Fibroblast of lung (primary cell): ENCODE measurements at regions not wholly inside any gene's neighbourhood (a gene's known extent, or its start where the extent isn't known, plus 50 kb on each side); places are given as distances from the start of the nearest gene placed in this dataset.

Experiments
- DNase-seq, 2 donors: peaks; one replicate each; pipeline versions ENCODE4 v3.0.0 to v3.0.0-alpha.2; 2010; ENCODE audit warnings: low read depth in 2 of 2
- H2AFZ ChIP-seq: 2 replicates; pipeline ENCODE4 v1.5.1; 2012; ENCODE audit warnings: low read length, control low read depth, inconsistent platforms
- H3K27ac ChIP-seq: 2 replicates; pipeline ENCODE4 v1.5.1; 2011; ENCODE audit warnings: low read length, control low read depth; ENCODE audit not compliant: insufficient read depth
- H3K27me3 ChIP-seq: 2 replicates; pipeline ENCODE4 v1.5.1; 2011; ENCODE audit warnings: mild to moderate bottlenecking, low read length; ENCODE audit not compliant: control insufficient read depth, insufficient read depth
- H3K36me3 ChIP-seq: 2 replicates; pipeline ENCODE4 v1.5.1; 2011; ENCODE audit warnings: low read length; ENCODE audit not compliant: control insufficient read depth, insufficient read depth
- H3K4me1 ChIP-seq: 2 replicates; pipeline ENCODE4 v1.5.1; 2011; ENCODE audit warnings: low read length; ENCODE audit not compliant: control insufficient read depth, insufficient read depth; ENCODE audit errors: extremely low read depth
- H3K4me2 ChIP-seq: 2 replicates; pipeline ENCODE4 v1.5.1; 2011; ENCODE audit warnings: low read length, control low read depth; ENCODE audit not compliant: insufficient read depth; ENCODE audit errors: extremely low read depth
- H3K4me3 ChIP-seq, 4 experiments: fragments of 200-600 bp in 1 of 4; sonication (generic) in 1 of 4; replicated peaks in 1 of 4; 2 replicates each; pipeline ENCODE4 v1.5.1; 2011 to 2016; ENCODE audit warnings: low read length in 4 of 4, low read depth in 3 of 4, mild to moderate bottlenecking in 3 of 4, control low read depth in 2 of 4, inconsistent platforms in 1 of 4, mixed read lengths in 1 of 4; ENCODE audit not compliant: insufficient read depth in 1 of 4; ENCODE audit errors: control extremely low read depth in 1 of 4
- H3K79me2 ChIP-seq: 2 replicates; pipeline ENCODE4 v1.5.1; 2012; ENCODE audit warnings: mild to moderate bottlenecking, low read length, inconsistent platforms; ENCODE audit not compliant: control insufficient read depth, insufficient read depth
- H3K9ac ChIP-seq: 2 replicates; pipeline ENCODE4 v1.5.1; 2011; ENCODE audit warnings: mild to moderate bottlenecking, low read length, control low read depth; ENCODE audit not compliant: insufficient read depth
- H3K9me3 ChIP-seq: 2 replicates; pipeline ENCODE4 v1.5.1; 2012; ENCODE audit warnings: low read depth, low read length; ENCODE audit not compliant: control insufficient read depth, insufficient read depth
- H4K20me1 ChIP-seq: 2 replicates; pipeline ENCODE4 v1.5.1; 2011; ENCODE audit warnings: low read length; ENCODE audit not compliant: control insufficient read depth, insufficient read depth; ENCODE audit errors: extremely low read depth
- CTCF ChIP-seq, 2 donors: IDR thresholded peaks in 1 of 2; conservative IDR thresholded peaks in 1 of 2; 1 replicate in 1 of 2; 2 replicates in 1 of 2; pipeline ENCODE4 v1.5.1; 2011 to 2012; ENCODE audit warnings: low read length in 2 of 2, control low read depth in 1 of 2, inconsistent platforms in 1 of 2, low read depth in 1 of 2, mild to moderate bottlenecking in 1 of 2
- EZH2 ChIP-seq: IDR thresholded peaks from 2 replicates; pipeline ENCODE4 v1.5.1; 2012; ENCODE audit warnings: low read length, control low read depth, mild to moderate bottlenecking; ENCODE audit errors: missing control alignments

DNA sequence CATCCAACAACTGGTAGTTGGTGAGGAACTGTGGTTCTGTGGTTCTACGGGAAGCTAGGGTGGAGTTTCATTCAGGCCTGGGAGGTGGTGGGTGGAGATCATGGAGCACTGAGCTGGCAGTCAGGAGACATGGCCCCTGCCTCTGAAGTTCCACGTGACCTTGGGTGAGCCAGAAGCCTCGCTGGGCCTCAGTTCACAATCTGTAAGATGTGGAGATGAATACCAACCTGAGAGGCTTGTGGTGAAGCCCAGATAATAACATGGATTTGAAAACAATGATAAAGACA is 177.9 kb downstream of the MACROH2A1 start:
- Histone ChIP-seq H3K27me3 (peaks cover under 1% of the 10 kb centered on the region), H3K4me2 (no peak overlapping the region), H3K9me3 (no peaks in the 10 kb centered on the region), H3K27ac (no peak overlapping the region), H3K36me3 (no peaks in the 10 kb centered on the region), H4K20me1 (no peaks in the 10 kb centered on the region), H3K79me2 (no peaks in the 10 kb centered on the region), H2AFZ (no peak overlapping the region), H3K9ac (no peak overlapping the region), H3K4me1 (no peaks in the 10 kb centered on the region), H3K4me3 (no peak overlapping the region)
- no peak for DNase-seq
- no peak for TF ChIP-seq CTCF (conservative IDR thresholded peaks at IDR 0.05 in 1 of 2, IDR thresholded peaks at IDR 0.05 in 1 of 2; ENCODE audit: low read depth in 1 of 2, low read length in 2 of 2)
- TF ChIP-seq EZH2 = no peak

GRCh38 chr5:135220394-135221186 is 178.4 kb downstream of the MACROH2A1 start:
- TF ChIP-seq EZH2 (no peak), CTCF (conservative IDR thresholded peaks at IDR 0.05 in 1 of 2, IDR thresholded peaks at IDR 0.05 in 1 of 2; ENCODE audit: low read depth in 1 of 2, low read length in 2 of 2) (no peak)
- H3K27ac ChIP-seq = no peak overlapping the region
- H3K79me2 ChIP-seq = no peaks in the 10 kb centered on the region
- peaks cover 3% of the 10 kb centered on the region for H3K27me3 ChIP-seq
- H3K4me2 ChIP-seq = no peak overlapping the region
- H3K4me1 ChIP-seq = no peaks in the 10 kb centered on the region
- no peaks in the 10 kb centered on the region for H4K20me1 ChIP-seq
- H3K36me3 ChIP-seq = no peaks in the 10 kb centered on the region
- no peak overlapping the region for H3K4me3 ChIP-seq
- no peak for DNase-seq
- no peaks in the 10 kb centered on the region for H3K9me3 ChIP-seq
- H2AFZ ChIP-seq = no peak overlapping the region
- no peak overlapping the region for H3K9ac ChIP-seq

- TF ChIP-seq EZH2 (no peak), CTCF (conservative IDR thresholded peaks at IDR 0.05 in 1 of 2, IDR thresholded peaks at IDR 0.05 in 1 of 2; ENCODE audit: low read depth in 1 of 2, low read length in 2 of 2) (no peak)
- Histone ChIP-seq H3K79me2 (no peaks in the 10 kb centered on the region), H3K9me3 (no peaks in the 10 kb centered on the region), H3K4me1 (no peaks in the 10 kb centered on the region), H3K9ac (no peak overlapping the region), H3K4me2 (no peak overlapping the region), H3K36me3 (no peaks in the 10 kb centered on the region), H4K20me1 (no peaks in the 10 kb centered on the region), H2AFZ (no peak overlapping the region), H3K4me3 (no peak overlapping the region), H3K27me3 (peaks cover 3% of the 10 kb centered on the region), H3K27ac (no peak overlapping the region)
- no peak for DNase-seq
These were observed 179.2 kb downstream of the MACROH2A1 start for GRCh38 chr5:135219868-135220267.
